IgD-negative memory B cell (primary cell): ENCODE measurements at regions not wholly inside any gene's neighbourhood (a gene's known extent, or its start where the extent isn't known, plus 50 kb on each side); places are given as distances from the start of the nearest gene placed in this dataset.

Experiments
- H3K27ac Mint-ChIP-seq, 3 donors: one replicate each; pipeline ENCODE4 v1.8.0; 2020 to 2022; ENCODE audit warnings: mild to moderate bottlenecking in 3 of 3, mixed read lengths in 3 of 3, moderate library complexity in 1 of 3
- H3K27me3 Mint-ChIP-seq: one replicate; pipeline ENCODE4 v1.8.0; 2021; ENCODE audit warnings: mixed read lengths
- H3K36me3 Mint-ChIP-seq: one replicate; pipeline ENCODE4 v1.8.0; 2020; ENCODE audit warnings: mild to moderate bottlenecking, mixed read lengths
- H3K4me1 Mint-ChIP-seq, 3 donors: one replicate each; pipeline ENCODE4 v1.8.0; 2020 to 2022; ENCODE audit warnings: mixed read lengths in 3 of 3, mild to moderate bottlenecking in 1 of 3
- H3K4me3 Mint-ChIP-seq, 4 donors: one replicate each; pipeline ENCODE4 v1.8.0; 2020 to 2022; ENCODE audit warnings: mild to moderate bottlenecking in 4 of 4, mixed read lengths in 4 of 4, moderate library complexity in 3 of 4
- H3K9me3 Mint-ChIP-seq, 3 donors: one replicate each; pipeline ENCODE4 v1.8.0; 2020 to 2021; ENCODE audit warnings: mixed read lengths in 3 of 3, mild to moderate bottlenecking in 1 of 3

DNA sequence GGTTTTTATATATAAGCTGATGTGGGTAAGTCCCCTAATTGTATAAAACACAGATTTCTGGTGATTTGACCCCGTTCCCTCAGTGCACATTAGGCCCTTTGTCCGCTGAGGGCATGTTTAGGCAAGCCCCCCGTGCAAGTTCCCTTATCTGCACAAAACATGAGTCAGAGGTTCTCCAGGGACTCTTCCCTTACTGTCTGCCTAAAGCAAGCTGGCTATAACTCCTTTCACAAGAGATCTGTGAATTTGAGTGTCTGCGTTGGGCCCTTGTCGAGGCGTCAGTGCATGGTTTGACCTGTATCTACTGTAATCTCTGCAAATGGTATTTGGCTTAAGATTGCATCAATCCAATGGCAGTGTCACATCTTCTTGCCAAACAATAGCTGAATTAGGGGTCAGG is 712.8 kb downstream of the CDH8 start:
- Mint-ChIP-seq H3K36me3 (no peaks in the 10 kb centered on the region), H3K4me3 (no peak overlapping the region), H3K27me3 (no peaks in the 10 kb centered on the region), H3K27ac (no peak overlapping the region), H3K4me1 (no peaks in the 10 kb centered on the region), H3K9me3 (peaks cover 3 to 18% (median 3%) of the 10 kb centered on the region in 3 donors)

DNA sequence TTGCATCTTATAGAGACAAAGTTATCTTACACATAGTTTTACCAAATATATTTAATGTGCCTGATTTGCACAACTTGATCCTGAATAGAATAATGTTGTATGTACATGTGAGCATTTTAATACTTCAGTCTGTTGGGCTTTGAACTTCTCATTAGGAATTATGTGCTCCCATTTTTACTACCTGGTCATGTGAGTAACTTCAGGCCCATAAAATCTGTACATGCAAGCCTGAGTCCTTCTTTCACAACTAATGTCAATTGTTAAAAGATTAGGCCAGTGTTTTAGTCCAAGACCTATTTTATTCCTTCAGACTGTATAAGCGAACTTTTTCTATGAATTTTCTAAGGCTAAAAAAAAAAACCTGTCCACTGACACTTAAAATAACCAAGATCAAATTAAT is 715.4 kb downstream of the CDH8 start:
- Mint-ChIP-seq H3K9me3 (peaks cover 1 to 25% (median 7%) of the 10 kb centered on the region in 3 donors), H3K4me1 (no peaks in the 10 kb centered on the region), H3K27me3 (no peaks in the 10 kb centered on the region), H3K36me3 (no peaks in the 10 kb centered on the region), H3K27ac (no peak overlapping the region), H3K4me3 (no peak overlapping the region)

DNA sequence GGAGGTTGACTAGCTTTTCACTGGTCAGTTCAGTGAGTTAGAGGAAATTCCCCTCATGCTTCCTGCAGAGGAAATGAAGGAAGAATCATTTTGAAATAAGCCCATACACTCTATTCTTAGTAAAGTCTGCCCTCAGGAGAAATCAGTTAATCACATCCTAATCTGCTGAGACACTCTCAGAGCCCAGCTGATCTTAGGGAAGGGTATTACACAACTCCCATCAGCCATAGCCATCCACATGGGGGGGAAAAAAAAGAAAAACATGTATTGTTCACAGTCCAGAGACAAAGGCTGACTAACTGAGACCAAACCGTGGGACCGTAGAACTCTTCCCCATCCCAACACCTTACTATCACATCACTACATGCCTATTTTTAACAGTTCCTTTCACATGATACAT is 722.3 kb downstream of the CDH8 start:
- Mint-ChIP-seq H3K9me3 (peaks cover 7 to 27% (median 13%) of the 10 kb centered on the region in 3 donors), H3K4me1 (no peaks in the 10 kb centered on the region), H3K4me3 (no peak overlapping the region), H3K27ac (no peak overlapping the region), H3K27me3 (no peaks in the 10 kb centered on the region), H3K36me3 (no peaks in the 10 kb centered on the region)

- H3K36me3 Mint-ChIP-seq, result no peaks in the 10 kb centered on the region
- no peak overlapping the region for H3K27ac Mint-ChIP-seq
- no peak overlapping the region for H3K4me3 Mint-ChIP-seq
- no peaks in the 10 kb centered on the region for H3K27me3 Mint-ChIP-seq
- H3K4me1 Mint-ChIP-seq, result peaks cover 0 to 4% (median 2%) of the 10 kb centered on the region in 3 donors
- H3K9me3 Mint-ChIP-seq, result peaks cover 8 to 10% (median 10%) of the 10 kb centered on the region in 3 donors
Observed at GRCh38 chr16:61309386-61309785, 726.9 kb downstream of the CDH8 start.

DNA sequence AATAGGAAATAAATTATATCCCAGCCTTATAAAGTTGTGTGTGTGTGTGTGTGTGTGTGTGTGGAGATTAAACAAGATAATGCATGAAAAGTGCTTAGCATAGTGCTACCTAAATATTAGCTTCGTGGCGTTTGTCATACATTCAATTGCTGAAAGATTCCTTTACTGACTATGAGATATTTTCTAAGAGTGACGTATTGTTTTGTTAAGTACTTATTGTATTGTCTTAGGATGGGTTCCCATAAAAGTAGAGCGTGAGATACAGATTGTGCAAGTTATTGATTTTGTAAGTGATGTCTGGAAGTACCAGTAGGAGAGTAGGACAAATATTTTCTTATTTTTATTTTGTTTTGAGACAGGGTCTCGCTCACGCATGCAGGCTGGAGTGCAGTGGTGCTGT is 730.0 kb downstream of the CDH8 start:
- H3K27ac Mint-ChIP-seq, result no peak overlapping the region

GRCh38 chr16:61296814-61297213 is 739.4 kb downstream of the CDH8 start:
- no peaks in the 10 kb centered on the region for H3K27me3 Mint-ChIP-seq
- no peaks in the 10 kb centered on the region for H3K4me1 Mint-ChIP-seq
- no peak overlapping the region for H3K4me3 Mint-ChIP-seq
- peaks cover 0 to 7% (median 5%) of the 10 kb centered on the region in 3 donors for H3K9me3 Mint-ChIP-seq
- no peak overlapping the region for H3K27ac Mint-ChIP-seq
- no peaks in the 10 kb centered on the region for H3K36me3 Mint-ChIP-seq

More for the DNA sequence above, 730.0 kb downstream of the CDH8 start:
- Mint-ChIP-seq H3K4me3 (no peak overlapping the region), H3K36me3 (no peaks in the 10 kb centered on the region), H3K9me3 (peaks cover 4 to 8% (median 5%) of the 10 kb centered on the region in 3 donors), H3K4me1 (peaks cover 0 to 4% (median 2%) of the 10 kb centered on the region in 3 donors), H3K27me3 (no peaks in the 10 kb centered on the region)

GRCh38 chr16:61296305-61296704 is 739.9 kb downstream of the CDH8 start:
- no peak overlapping the region for H3K4me3 Mint-ChIP-seq
- no peaks in the 10 kb centered on the region for H3K36me3 Mint-ChIP-seq
- H3K4me1 Mint-ChIP-seq, result no peaks in the 10 kb centered on the region
- peaks cover 0 to 7% (median 5%) of the 10 kb centered on the region in 3 donors for H3K9me3 Mint-ChIP-seq
- H3K27ac Mint-ChIP-seq, result no peak overlapping the region
- H3K27me3 Mint-ChIP-seq, result no peaks in the 10 kb centered on the region

GRCh38 chr16:61295311-61295710 is 740.9 kb downstream of the CDH8 start:
- Mint-ChIP-seq H3K27me3 (no peaks in the 10 kb centered on the region), H3K4me3 (no peak overlapping the region), H3K27ac (no peak overlapping the region), H3K9me3 (peaks cover 0 to 7% (median 5%) of the 10 kb centered on the region in 3 donors), H3K4me1 (no peaks in the 10 kb centered on the region), H3K36me3 (no peaks in the 10 kb centered on the region)

GRCh38 chr16:61289141-61289540 is 747.1 kb downstream of the CDH8 start:
- no peaks in the 10 kb centered on the region for H3K27me3 Mint-ChIP-seq
- H3K4me3 Mint-ChIP-seq, result no peak overlapping the region
- H3K27ac Mint-ChIP-seq, result no peak overlapping the region
- H3K9me3 Mint-ChIP-seq, result peaks cover 3 to 5% (median 3%) of the 10 kb centered on the region in 3 donors
- no peaks in the 10 kb centered on the region for H3K4me1 Mint-ChIP-seq
- no peaks in the 10 kb centered on the region for H3K36me3 Mint-ChIP-seq

DNA sequence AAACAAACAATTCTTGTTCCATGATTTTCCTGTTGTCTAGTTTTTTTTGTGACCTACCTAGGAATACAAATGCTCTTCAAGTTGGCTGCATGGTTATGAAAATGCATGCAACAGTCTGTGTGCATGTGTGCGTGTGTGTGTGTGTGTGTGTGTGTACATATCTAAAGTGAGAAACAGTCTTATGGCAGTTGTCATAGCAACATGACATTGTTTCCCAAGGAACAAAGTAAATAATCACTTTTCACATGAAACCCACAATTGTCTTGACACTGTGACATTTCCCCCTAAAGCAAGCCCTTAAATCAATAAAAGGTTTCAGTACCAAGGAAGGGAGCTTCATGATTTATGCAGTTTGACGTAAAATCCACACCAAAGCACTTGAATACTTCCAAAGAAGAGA is 758.4 kb downstream of the CDH8 start:
- peaks cover 1% of the 10 kb centered on the region for H3K36me3 Mint-ChIP-seq
- peaks cover 1 to 16% (median 12%) of the 10 kb centered on the region in 3 donors for H3K9me3 Mint-ChIP-seq
- no peaks in the 10 kb centered on the region for H3K4me1 Mint-ChIP-seq
- H3K4me3 Mint-ChIP-seq, result no peak overlapping the region
- H3K27me3 Mint-ChIP-seq, result no peaks in the 10 kb centered on the region
- H3K27ac Mint-ChIP-seq, result no peak overlapping the region

DNA sequence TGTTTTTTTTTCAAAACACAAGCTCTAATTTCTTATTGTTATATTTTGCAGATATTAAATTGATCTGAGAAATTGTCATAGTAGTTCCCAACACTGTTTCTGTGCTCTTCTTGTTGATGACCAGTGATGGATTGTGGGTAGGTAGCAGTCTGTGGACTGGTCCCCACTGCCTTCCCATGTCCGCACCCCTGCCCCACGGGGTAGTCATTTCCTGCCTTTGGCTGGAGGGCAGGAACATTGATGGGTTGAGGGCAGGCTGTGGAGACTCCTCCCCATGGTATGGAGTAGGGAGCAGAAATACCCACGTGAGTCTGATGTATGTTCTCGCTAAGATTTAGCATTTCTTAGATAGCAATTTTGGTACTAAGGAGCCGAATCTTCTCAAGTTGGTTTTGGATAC is 762.0 kb downstream of the CDH8 start:
- Mint-ChIP-seq H3K4me1 (no peaks in the 10 kb centered on the region), H3K9me3 (peaks cover 2 to 18% (median 18%) of the 10 kb centered on the region in 3 donors)

GRCh38 chr16:61270726-61271125 is 765.5 kb downstream of the CDH8 start:
- Mint-ChIP-seq H3K4me1 (no peaks in the 10 kb centered on the region), H3K36me3 (no peaks in the 10 kb centered on the region), H3K27me3 (no peaks in the 10 kb centered on the region), H3K27ac (no peak overlapping the region), H3K4me3 (no peak overlapping the region), H3K9me3 (peaks cover 6 to 13% (median 11%) of the 10 kb centered on the region in 3 donors)

More for the DNA sequence above, 762.0 kb downstream of the CDH8 start:
- no peaks in the 10 kb centered on the region for H3K27me3 Mint-ChIP-seq
- H3K4me3 Mint-ChIP-seq, result no peak overlapping the region
- no peak overlapping the region for H3K27ac Mint-ChIP-seq
- peaks cover 1% of the 10 kb centered on the region for H3K36me3 Mint-ChIP-seq

- Mint-ChIP-seq H3K27me3 (no peaks in the 10 kb centered on the region), H3K4me3 (no peak overlapping the region), H3K36me3 (peaks cover 2% of the 10 kb centered on the region), H3K27ac (no peak overlapping the region), H3K9me3 (peaks cover 6 to 15% (median 9%) of the 10 kb centered on the region in 3 donors), H3K4me1 (no peaks in the 10 kb centered on the region)
Observed at GRCh38 chr16:61263400-61263799, 772.8 kb downstream of the CDH8 start.

- H3K36me3 Mint-ChIP-seq, result peaks cover 2% of the 10 kb centered on the region
- H3K27ac Mint-ChIP-seq, result no peak overlapping the region
- no peaks in the 10 kb centered on the region for H3K27me3 Mint-ChIP-seq
- H3K9me3 Mint-ChIP-seq, result peaks cover 1 to 12% (median 9%) of the 10 kb centered on the region in 3 donors
- H3K4me3 Mint-ChIP-seq, result no peak overlapping the region
- no peaks in the 10 kb centered on the region for H3K4me1 Mint-ChIP-seq
Observed at GRCh38 chr16:61261315-61261714, 774.9 kb downstream of the CDH8 start.

GRCh38 chr16:61246592-61246991 is 789.6 kb downstream of the CDH8 start:
- H3K27me3 Mint-ChIP-seq, result no peaks in the 10 kb centered on the region
- no peaks in the 10 kb centered on the region for H3K4me1 Mint-ChIP-seq
- no peak overlapping the region for H3K27ac Mint-ChIP-seq
- no peak overlapping the region for H3K4me3 Mint-ChIP-seq
- no peaks in the 10 kb centered on the region for H3K36me3 Mint-ChIP-seq
- peaks cover 0 to 2% (median 0%) of the 10 kb centered on the region in 3 donors for H3K9me3 Mint-ChIP-seq

DNA sequence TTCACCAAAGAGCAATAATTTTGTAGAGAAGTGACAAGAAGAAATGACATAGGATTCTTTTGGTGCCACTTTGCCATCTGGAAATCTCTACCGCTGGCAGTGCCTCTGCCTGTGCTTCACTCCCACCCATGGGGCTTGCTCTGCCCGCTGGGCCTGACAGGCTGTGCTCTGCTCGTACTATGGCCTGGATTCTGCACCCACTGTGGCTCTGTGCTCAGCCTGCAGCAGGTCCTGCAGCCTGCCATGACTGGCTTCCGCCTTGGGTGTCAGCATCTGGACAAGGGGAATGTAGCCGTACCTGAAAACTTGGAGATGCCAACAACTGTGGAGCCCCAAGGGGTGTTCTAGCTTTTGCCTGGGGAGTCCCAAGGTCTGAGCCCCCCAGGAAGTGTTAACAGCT is 792.3 kb downstream of the CDH8 start:
- H3K27me3 Mint-ChIP-seq, result no peaks in the 10 kb centered on the region
- no peaks in the 10 kb centered on the region for H3K4me1 Mint-ChIP-seq
- H3K9me3 Mint-ChIP-seq, result peaks cover 1 to 4% (median 2%) of the 10 kb centered on the region in 3 donors
- H3K36me3 Mint-ChIP-seq, result no peaks in the 10 kb centered on the region
- no peak overlapping the region for H3K27ac Mint-ChIP-seq
- no peak overlapping the region for H3K4me3 Mint-ChIP-seq
